ENCODE measurements at regions not wholly inside any gene's neighbourhood (a gene's known extent, or its start where the extent isn't known, plus 50 kb on each side); places are given as distances from the start of the nearest gene placed in this dataset.

DNA sequence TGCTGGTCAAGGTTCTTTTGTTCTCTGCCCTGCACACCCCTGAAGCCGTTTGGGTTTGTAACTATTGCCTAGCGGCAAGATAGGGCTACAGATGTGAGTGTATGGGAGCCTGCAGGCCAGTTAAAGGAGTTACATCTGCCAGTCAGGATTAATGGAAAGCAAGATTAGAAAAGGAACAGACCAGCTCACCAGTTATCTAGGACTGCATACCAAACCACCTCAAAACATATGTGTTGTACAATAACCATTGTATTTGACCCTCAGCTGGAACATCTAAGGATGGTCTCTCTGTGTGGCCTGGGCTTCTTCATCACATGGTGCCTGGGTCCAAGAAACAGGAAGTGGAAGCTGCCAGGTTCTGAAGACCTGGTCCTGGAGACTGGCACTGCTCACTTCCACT lies 52.5 kb upstream of the FBXO28 start:
- TF ChIP-seq, protein P1, sequence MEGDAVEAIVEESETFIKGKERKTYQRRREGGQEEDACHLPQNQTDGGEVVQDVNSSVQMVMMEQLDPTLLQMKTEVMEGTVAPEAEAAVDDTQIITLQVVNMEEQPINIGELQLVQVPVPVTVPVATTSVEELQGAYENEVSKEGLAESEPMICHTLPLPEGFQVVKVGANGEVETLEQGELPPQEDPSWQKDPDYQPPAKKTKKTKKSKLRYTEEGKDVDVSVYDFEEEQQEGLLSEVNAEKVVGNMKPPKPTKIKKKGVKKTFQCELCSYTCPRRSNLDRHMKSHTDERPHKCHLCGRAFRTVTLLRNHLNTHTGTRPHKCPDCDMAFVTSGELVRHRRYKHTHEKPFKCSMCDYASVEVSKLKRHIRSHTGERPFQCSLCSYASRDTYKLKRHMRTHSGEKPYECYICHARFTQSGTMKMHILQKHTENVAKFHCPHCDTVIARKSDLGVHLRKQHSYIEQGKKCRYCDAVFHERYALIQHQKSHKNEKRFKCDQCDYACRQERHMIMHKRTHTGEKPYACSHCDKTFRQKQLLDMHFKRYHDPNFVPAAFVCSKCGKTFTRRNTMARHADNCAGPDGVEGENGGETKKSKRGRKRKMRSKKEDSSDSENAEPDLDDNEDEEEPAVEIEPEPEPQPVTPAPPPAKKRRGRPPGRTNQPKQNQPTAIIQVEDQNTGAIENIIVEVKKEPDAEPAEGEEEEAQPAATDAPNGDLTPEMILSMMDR (IDR thresholded peaks at IDR 0.05): no peak
- no peak for TF ChIP-seq POLR2A (IDR thresholded peaks at IDR 0.05)

Measured in testis (tissue), 2 donors.